Mucosa of descending colon (tissue), 3 donors: ENCODE measurements at regions not wholly inside any gene's neighbourhood (a gene's known extent, or its start where the extent isn't known, plus 50 kb on each side); places are given as distances from the start of the nearest gene placed in this dataset.

Experiments
- ATAC-seq: fragments of 200-7000 bp; cut with Tn5 transposase; one replicate; pipeline ENCODE4 v1.9.1; 2020; ENCODE audit warnings: mild to moderate bottlenecking, moderate library complexity
- DNase-seq, 3 donors: peaks; one replicate each; pipeline ENCODE4 v3.0.0-alpha.2; 2020
- H3K36me3 ChIP-seq: fragments of 200-600 bp; one replicate; pipeline ENCODE4 v1.8.0; 2021; ENCODE audit warnings: low read depth, mild to moderate bottlenecking
- H3K4me1 ChIP-seq: fragments of 200-600 bp; one replicate; pipeline ENCODE4 v1.8.0; 2021; ENCODE audit warnings: low read depth, mild to moderate bottlenecking
- H3K4me3 ChIP-seq: fragments of 200-600 bp; one replicate; pipeline ENCODE4 v1.8.0; 2021; ENCODE audit warnings: mild to moderate bottlenecking
- H3K9me3 ChIP-seq: fragments of 200-600 bp; one replicate; pipeline ENCODE4 v1.8.0; 2021; ENCODE audit warnings: mild to moderate bottlenecking
- intact Hi-C, 2 donors: fragments of 100-400 bp; cut with DNase I in 1 of 2; cut with micrococcal nuclease in 1 of 2; formaldehyde crosslinking; loops; one replicate each; pipeline versions ENCODE4 v1.11.0 to v1.11.1; 2022; cut with DNase I, micrococcal nuclease
- TF ChIP-seq, protein P1 (sequence below): fragments of 200-600 bp; IDR thresholded peaks from one replicate; pipeline ENCODE4 v1.8.0; 2022; ENCODE audit warnings: antibody characterized with exemption, mild to moderate bottlenecking
- donor health status: DM: no; HTN: no; CAD: no; lungs with moderate emphysema.
- donor health status: DM: no; HTN: no; CAD: no.
- donor health status: DM: no; HTN: yes; CAD: no.

DNA sequence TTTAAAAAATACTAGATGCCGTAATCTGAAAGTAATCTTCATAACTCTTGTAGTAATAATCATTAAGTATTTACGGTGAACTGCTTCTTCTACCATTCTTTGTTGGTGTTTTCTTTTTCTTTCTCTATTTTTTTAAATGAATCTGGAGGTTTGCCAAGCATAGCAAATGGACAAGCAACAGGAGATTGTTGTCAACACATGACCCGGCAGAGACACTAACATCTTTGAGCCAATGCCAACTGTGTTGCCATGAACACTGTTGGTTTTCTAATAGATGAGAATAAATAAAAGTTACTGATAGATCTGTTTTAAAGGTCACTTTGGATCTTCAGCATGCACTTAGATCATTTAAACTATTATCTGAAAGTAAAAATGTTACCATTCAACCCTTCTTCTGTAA is 523.6 kb upstream of the EYS start:
- Histone ChIP-seq H3K4me1 (no peaks in the 10 kb centered on the region), H3K9me3 (peaks cover 19% of the 10 kb centered on the region), H3K4me3 (no peak overlapping the region), H3K36me3 (no peaks in the 10 kb centered on the region)
- intact Hi-C loops = no loop called here
- DNase-seq = no peak
- ATAC-seq = no peak
- TF ChIP-seq, protein P1, sequence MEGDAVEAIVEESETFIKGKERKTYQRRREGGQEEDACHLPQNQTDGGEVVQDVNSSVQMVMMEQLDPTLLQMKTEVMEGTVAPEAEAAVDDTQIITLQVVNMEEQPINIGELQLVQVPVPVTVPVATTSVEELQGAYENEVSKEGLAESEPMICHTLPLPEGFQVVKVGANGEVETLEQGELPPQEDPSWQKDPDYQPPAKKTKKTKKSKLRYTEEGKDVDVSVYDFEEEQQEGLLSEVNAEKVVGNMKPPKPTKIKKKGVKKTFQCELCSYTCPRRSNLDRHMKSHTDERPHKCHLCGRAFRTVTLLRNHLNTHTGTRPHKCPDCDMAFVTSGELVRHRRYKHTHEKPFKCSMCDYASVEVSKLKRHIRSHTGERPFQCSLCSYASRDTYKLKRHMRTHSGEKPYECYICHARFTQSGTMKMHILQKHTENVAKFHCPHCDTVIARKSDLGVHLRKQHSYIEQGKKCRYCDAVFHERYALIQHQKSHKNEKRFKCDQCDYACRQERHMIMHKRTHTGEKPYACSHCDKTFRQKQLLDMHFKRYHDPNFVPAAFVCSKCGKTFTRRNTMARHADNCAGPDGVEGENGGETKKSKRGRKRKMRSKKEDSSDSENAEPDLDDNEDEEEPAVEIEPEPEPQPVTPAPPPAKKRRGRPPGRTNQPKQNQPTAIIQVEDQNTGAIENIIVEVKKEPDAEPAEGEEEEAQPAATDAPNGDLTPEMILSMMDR = no peak

DNA sequence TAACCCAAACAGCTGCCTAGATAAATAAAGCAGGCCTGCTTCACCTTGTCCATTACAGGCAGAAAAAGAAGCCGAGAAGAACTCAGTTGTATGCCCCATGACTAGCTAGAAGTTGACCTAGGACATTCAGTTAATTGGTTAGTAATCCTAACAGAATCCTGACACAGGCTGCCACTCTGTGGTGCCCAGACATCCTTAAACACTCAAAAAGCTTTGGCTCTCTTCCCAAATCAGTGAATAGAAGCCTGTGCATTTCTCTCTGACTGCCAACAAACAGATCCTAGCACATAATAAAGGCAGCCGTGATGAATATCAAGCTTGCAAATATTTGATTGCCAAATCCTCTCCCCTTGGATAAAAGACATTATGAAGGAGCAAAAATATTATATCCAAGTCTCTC is 519.1 kb upstream of the EYS start:
- H3K4me1 ChIP-seq = no peaks in the 10 kb centered on the region
- H3K4me3 ChIP-seq = no peak overlapping the region
- intact Hi-C loops = no loop called here
- peaks cover 28% of the 10 kb centered on the region for H3K9me3 ChIP-seq
- TF ChIP-seq, protein P1 = no peak
- DNase-seq (no peak), ATAC-seq (no peak)
- no peaks in the 10 kb centered on the region for H3K36me3 ChIP-seq

DNA sequence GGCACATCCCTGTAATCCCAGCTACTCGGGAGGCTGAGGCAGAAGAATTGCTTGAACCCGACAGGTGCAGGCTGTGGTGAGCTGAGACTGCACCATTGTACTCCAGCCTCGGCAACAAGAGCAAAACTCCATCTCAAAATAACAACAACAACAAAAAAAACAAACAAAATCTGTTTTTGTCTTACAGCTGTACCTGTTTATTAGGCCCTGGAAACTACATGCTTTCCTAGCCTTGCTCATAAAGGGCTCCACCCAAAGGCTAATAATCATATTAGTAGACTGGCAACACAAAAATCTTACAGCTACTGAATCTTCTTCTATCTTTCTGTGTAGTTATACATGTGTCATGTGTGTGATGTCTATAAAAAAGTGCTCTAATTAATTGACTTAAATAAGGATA is 503.9 kb upstream of the EYS start:
- ATAC-seq = no peak
- TF ChIP-seq, protein P1 = no peak

DNA sequence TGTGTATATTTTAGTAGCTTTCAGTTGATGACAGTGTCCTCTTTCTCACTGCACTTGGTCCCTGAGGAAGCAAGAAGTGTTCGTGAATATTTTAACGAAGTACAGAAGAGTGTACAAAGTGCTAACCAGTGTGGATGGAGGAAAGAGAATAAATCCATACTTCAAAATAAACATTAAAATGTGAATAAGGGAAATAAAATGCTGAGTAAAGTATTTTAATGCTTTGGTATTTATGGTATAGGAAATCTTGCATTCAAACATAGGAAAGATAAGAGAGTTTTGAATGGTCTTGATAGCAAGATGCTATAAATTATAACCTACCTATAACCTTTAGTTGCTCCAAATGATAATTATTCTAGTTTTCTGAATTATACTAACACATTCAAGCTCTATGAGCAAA is 493.4 kb upstream of the EYS start:
- DNase-seq (no peak), ATAC-seq (no peak)
- H3K4me3 ChIP-seq = no peak overlapping the region
- H3K4me1 ChIP-seq = no peaks in the 10 kb centered on the region
- intact Hi-C loops = no loop called here
- TF ChIP-seq, protein P1 = no peak
- H3K9me3 ChIP-seq = peaks cover 35% of the 10 kb centered on the region
- no peaks in the 10 kb centered on the region for H3K36me3 ChIP-seq

More for the DNA sequence above, 503.9 kb upstream of the EYS start:
- no peak for DNase-seq
- no peak overlapping the region for H3K4me3 ChIP-seq
- no peaks in the 10 kb centered on the region for H3K36me3 ChIP-seq
- no peaks in the 10 kb centered on the region for H3K4me1 ChIP-seq
- intact Hi-C loops = no loop called here
- H3K9me3 ChIP-seq = peaks cover 60% of the 10 kb centered on the region

DNA sequence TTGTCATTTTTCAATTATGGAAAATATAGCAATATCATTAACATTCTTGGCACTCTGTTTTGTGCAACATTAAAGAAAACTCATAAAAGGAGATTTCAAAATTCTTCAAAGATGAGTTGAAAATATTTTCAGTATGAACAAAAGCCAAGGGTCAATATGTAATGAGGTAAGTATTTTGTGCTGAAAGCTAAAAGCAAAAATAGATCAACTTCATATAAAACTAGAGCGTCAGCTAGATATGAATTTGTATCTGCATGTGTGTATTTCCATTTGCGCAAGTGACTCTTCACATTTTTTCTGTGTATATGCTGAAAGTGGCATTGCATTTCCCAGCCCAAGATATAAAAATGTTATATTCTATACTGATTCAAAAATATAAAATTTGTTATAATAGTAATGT is 492.1 kb upstream of the EYS start:
- no peak for ATAC-seq
- intact Hi-C loops = no loop called here
- no peaks in the 10 kb centered on the region for H3K36me3 ChIP-seq

More for the DNA sequence above, 492.1 kb upstream of the EYS start:
- H3K4me1 ChIP-seq = no peaks in the 10 kb centered on the region
- DNase-seq = no peak
- TF ChIP-seq, protein P1 = no peak
- H3K9me3 ChIP-seq = peaks cover 35% of the 10 kb centered on the region
- no peak overlapping the region for H3K4me3 ChIP-seq
